Glutamatergic neuron (in vitro differentiated cells): ENCODE measurements at regions not wholly inside any gene's neighbourhood (a gene's known extent, or its start where the extent isn't known, plus 50 kb on each side); places are given as distances from the start of the nearest gene placed in this dataset.
"Not testable (repeated sequence)": the region's sequence is repeated elsewhere in the genome, so short reads cannot be mapped to it uniquely, and the experiment has no call there.

Experiments
- DNase-seq: peaks from one replicate; pipeline ENCODE4 v3.0.0; 2022
- H3K27ac Mint-ChIP-seq: one replicate; pipeline ENCODE4 v1.8.0; 2020; ENCODE audit warnings: mild to moderate bottlenecking, mixed read lengths, inconsistent platforms; ENCODE audit not compliant: unreplicated experiment
- H3K27me3 Mint-ChIP-seq: one replicate; pipeline ENCODE4 v1.8.0; 2020; ENCODE audit warnings: mild to moderate bottlenecking, moderate library complexity, mixed read lengths, inconsistent platforms; ENCODE audit not compliant: unreplicated experiment
- H3K36me3 Mint-ChIP-seq: one replicate; pipeline ENCODE4 v1.8.0; 2020; ENCODE audit warnings: mild to moderate bottlenecking, mixed read lengths, inconsistent platforms; ENCODE audit not compliant: unreplicated experiment
- H3K4me1 Mint-ChIP-seq: one replicate; pipeline ENCODE4 v1.8.0; 2020; ENCODE audit warnings: mild to moderate bottlenecking, low read depth, mixed read lengths, inconsistent platforms; ENCODE audit not compliant: unreplicated experiment
- H3K4me3 Mint-ChIP-seq: one replicate; pipeline ENCODE4 v1.8.0; 2020; ENCODE audit warnings: mild to moderate bottlenecking, mixed read lengths, inconsistent platforms; ENCODE audit not compliant: unreplicated experiment
- H3K9me3 Mint-ChIP-seq: one replicate; pipeline ENCODE4 v1.8.0; 2020; ENCODE audit warnings: mild to moderate bottlenecking, moderate library complexity, mixed read lengths, inconsistent platforms; ENCODE audit not compliant: unreplicated experiment
- TF ChIP-seq, protein P1 (sequence below): fragments of 200-600 bp; sonication (generic); IDR thresholded peaks from one replicate; pipeline ENCODE4 v1.5.0; 2021; ENCODE audit not compliant: partially characterized antibody, unreplicated experiment

DNA sequence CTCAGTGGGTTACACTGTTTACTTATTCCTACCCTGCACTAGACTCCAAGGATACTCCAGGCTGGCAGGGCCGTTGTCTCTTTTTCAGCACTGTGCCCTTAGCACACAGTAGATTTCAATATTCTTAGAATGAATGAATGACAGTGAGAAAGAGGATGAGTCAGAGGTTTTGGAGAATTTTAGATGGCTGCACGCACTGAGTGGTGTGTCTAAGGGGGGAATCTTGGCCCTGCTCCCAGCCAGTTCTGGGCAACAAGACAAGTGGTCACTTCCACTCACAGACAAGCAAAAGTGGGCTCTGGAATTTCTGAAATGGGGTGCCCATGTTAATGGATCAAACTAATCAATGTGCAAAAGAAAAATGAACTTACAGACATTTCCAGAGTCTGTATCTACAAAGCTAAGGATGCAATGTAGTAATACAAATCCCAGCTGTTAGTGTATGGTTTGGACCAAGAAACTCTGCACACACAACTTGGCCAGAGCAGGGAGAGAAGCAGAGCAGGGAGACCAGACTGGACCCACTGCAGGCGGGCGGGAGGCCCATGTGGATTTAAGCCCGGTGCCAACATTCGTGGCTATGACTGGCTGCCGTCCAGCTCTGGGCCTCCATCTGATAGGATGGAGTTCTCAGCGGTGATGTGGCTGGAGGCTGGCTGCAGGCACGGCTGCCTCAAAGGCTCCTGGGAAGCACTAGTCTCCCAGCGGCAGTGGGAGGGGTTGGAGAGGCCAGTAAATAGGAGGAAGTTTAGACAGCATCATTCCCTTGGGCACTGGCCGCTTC, 95.6 kb upstream of the CDYL2 start:
- no peaks in the 10 kb centered on the region for H3K27me3 Mint-ChIP-seq
- no peak for DNase-seq
- H3K36me3 Mint-ChIP-seq, result no peaks in the 10 kb centered on the region
- H3K4me1 Mint-ChIP-seq, result no peaks in the 10 kb centered on the region
- H3K27ac Mint-ChIP-seq, result no peak overlapping the region
- no peak overlapping the region for H3K4me3 Mint-ChIP-seq
- no peaks in the 10 kb centered on the region for H3K9me3 Mint-ChIP-seq
- TF ChIP-seq, protein P1, sequence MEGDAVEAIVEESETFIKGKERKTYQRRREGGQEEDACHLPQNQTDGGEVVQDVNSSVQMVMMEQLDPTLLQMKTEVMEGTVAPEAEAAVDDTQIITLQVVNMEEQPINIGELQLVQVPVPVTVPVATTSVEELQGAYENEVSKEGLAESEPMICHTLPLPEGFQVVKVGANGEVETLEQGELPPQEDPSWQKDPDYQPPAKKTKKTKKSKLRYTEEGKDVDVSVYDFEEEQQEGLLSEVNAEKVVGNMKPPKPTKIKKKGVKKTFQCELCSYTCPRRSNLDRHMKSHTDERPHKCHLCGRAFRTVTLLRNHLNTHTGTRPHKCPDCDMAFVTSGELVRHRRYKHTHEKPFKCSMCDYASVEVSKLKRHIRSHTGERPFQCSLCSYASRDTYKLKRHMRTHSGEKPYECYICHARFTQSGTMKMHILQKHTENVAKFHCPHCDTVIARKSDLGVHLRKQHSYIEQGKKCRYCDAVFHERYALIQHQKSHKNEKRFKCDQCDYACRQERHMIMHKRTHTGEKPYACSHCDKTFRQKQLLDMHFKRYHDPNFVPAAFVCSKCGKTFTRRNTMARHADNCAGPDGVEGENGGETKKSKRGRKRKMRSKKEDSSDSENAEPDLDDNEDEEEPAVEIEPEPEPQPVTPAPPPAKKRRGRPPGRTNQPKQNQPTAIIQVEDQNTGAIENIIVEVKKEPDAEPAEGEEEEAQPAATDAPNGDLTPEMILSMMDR, result no peak

DNA sequence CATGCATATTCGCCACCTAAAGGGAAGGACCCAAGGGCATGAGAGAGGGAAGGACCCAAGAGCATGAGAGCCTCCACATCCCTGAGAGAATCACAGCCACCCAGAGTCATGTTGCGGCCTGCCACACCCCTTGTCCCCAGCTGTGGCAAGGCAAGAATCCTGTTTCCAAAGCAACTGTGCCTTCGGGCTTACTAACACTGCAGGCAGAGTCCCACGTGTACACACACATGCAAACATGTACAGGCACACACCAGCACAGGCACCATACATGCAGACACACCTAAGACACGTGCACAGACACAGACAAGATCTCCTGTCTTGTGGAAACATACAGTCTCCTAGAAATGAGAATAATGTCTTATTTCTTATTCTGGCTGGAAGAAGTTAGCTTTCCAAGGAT, 92.4 kb upstream of the CDYL2 start:
- Mint-ChIP-seq H3K4me3 (no peak overlapping the region), H3K27me3 (no peaks in the 10 kb centered on the region), H3K9me3 (no peaks in the 10 kb centered on the region), H3K4me1 (no peaks in the 10 kb centered on the region), H3K36me3 (no peaks in the 10 kb centered on the region), H3K27ac (no peak overlapping the region)
- DNase-seq, result no peak
- TF ChIP-seq, protein P1, result no peak

DNA sequence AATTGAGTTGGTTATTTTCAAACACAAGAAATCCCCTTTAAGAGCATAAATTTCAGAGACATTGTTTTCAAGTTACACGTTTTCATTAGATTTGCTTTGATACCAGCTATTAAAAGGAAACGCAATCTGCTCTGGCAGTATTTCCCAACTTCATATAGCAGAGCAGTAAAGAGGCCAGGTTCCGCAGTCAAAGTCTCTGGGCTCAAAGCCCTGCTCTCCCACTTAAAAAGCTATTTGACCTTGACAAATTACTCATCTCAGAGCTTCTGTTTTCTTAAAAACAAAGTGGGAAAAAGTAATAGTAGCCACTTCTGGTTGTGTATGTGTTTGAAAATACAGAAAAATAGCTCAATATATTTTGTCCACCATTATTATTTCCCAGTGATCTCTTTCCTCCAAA, 89.7 kb upstream of the CDYL2 start:
- Mint-ChIP-seq H3K9me3 (no peaks in the 10 kb centered on the region), H3K27ac (no peak overlapping the region)

DNA sequence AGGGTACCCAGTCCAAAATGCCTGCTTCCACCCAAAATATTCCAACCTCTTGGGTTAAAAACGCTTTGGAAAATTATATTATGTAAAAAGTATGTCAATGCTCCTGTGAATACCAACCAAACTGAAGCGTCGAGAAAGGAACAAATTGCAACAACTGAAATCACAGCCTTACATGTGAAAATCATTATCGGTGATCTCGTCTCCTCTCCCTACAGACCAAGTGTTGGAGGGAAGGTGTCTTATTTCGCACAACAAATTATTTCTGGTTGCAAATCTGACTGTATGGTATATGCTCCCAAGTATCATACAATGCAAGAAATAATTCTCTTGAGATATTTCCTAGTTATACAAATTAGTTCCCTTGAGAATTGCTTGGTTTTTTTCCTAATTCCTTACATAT, 89.3 kb upstream of the CDYL2 start:
- Mint-ChIP-seq H3K9me3 (no peaks in the 10 kb centered on the region), H3K27me3 (no peaks in the 10 kb centered on the region), H3K36me3 (no peaks in the 10 kb centered on the region), H3K4me1 (no peaks in the 10 kb centered on the region), H3K4me3 (no peak overlapping the region), H3K27ac (no peak overlapping the region)
- no peak for DNase-seq
- TF ChIP-seq, protein P1, result no peak

More for the DNA sequence above, 89.7 kb upstream of the CDYL2 start:
- no peaks in the 10 kb centered on the region for H3K27me3 Mint-ChIP-seq
- no peak overlapping the region for H3K4me3 Mint-ChIP-seq
- no peaks in the 10 kb centered on the region for H3K4me1 Mint-ChIP-seq
- H3K36me3 Mint-ChIP-seq, result no peaks in the 10 kb centered on the region
- DNase-seq, result no peak
- TF ChIP-seq, protein P1, result no peak

DNA sequence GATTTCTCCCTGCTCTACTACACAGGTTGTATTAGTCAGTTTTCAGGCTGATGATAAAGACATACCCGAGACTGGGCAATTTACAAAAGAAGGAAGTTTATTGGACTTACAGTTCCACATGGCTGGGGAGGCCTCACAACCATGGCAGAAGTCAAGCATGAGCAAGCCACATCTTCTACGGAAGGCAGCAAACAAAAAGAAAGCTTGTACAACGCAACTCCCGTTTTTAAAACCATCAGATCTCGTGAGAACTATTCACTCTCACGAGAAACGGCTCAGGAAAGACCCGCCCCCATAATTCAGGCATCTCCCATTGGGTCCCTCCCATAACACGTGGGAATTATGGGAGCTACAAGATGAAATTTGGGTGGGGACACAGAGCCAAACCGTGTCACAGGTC, 88.0 kb upstream of the CDYL2 start:
- not testable (repeated sequence) for DNase-seq, H3K27me3 Mint-ChIP-seq, H3K4me3 Mint-ChIP-seq, H3K27ac Mint-ChIP-seq, H3K36me3 Mint-ChIP-seq, H3K9me3 Mint-ChIP-seq, H3K4me1 Mint-ChIP-seq
